T-helper 17 cell (primary cell): ENCODE measurements at regions not wholly inside any gene's neighbourhood (a gene's known extent, or its start where the extent isn't known, plus 50 kb on each side); places are given as distances from the start of the nearest gene placed in this dataset.
"Not testable (repeated sequence)": the region's sequence is repeated elsewhere in the genome, so short reads cannot be mapped to it uniquely, and the experiment has no call there.

Experiments used
- ATAC-seq: fragments of 150-1000 bp; cut with Tn5 transposase; 2 replicates; pipeline ENCODE4 v1.10.0; 2021; ENCODE audit warnings: mild to moderate bottlenecking, moderate library complexity
- DNase-seq, 3 donors: peaks; one replicate each; pipeline versions ENCODE4 v3.0.0 to v3.0.0-alpha.2; 2020 to 2021
- H3K9me3 ChIP-seq: one replicate; pipeline ENCODE4 v1.7.0; 2013; ENCODE audit warnings: low read length, mild to moderate bottlenecking; ENCODE audit not compliant: control insufficient read depth, poor library complexity, severe bottlenecking
- H3K27ac Mint-ChIP-seq: one replicate; pipeline ENCODE4 v1.8.0; 2022; ENCODE audit warnings: mild to moderate bottlenecking, moderate library complexity, mixed read lengths
- H3K27me3 Mint-ChIP-seq: one replicate; pipeline ENCODE4 v1.8.0; 2022; ENCODE audit warnings: mixed read lengths
- H3K36me3 Mint-ChIP-seq: one replicate; pipeline ENCODE4 v1.8.0; 2022; ENCODE audit warnings: low read depth, mixed read lengths
- H3K4me1 Mint-ChIP-seq: one replicate; pipeline ENCODE4 v1.8.0; 2022; ENCODE audit warnings: mild to moderate bottlenecking, mixed read lengths
- H3K4me3 Mint-ChIP-seq: one replicate; pipeline ENCODE4 v1.8.0; 2022; ENCODE audit warnings: mild to moderate bottlenecking, moderate library complexity, mixed read lengths

- Mint-ChIP-seq H3K4me3 (no peak overlapping the region), H3K27me3 (no peaks in the 10 kb centered on the region), H3K27ac (no peak overlapping the region), H3K4me1 (no peaks in the 10 kb centered on the region), H3K36me3 (no peaks in the 10 kb centered on the region)
- H3K9me3 ChIP-seq: peaks cover 2% of the 10 kb centered on the region
- ATAC-seq: no peak
- DNase-seq: no peak
Measured at GRCh38 chr5:33115467-33115866, 325.3 kb upstream of the TARS1 start.

- Mint-ChIP-seq H3K4me1 (no peaks in the 10 kb centered on the region), H3K36me3 (no peaks in the 10 kb centered on the region)
- ATAC-seq: no peak
Measured at GRCh38 chr5:33118761-33119415, 321.9 kb upstream of the TARS1 start.

GRCh38 chr5:33120671-33121070, 320.1 kb upstream of the TARS1 start:
- DNase-seq: no peak
- ATAC-seq: no peak
- H3K9me3 ChIP-seq: no peaks in the 10 kb centered on the region
- Mint-ChIP-seq H3K27me3 (no peaks in the 10 kb centered on the region), H3K4me1 (no peaks in the 10 kb centered on the region), H3K27ac (no peak overlapping the region), H3K36me3 (no peaks in the 10 kb centered on the region), H3K4me3 (no peak overlapping the region)

More at GRCh38 chr5:33118761-33119415, 321.9 kb upstream of the TARS1 start:
- no peak for DNase-seq
- Mint-ChIP-seq H3K4me3 (no peak overlapping the region), H3K27ac (no peak overlapping the region), H3K27me3 (no peaks in the 10 kb centered on the region)
- H3K9me3 ChIP-seq: peaks cover 2% of the 10 kb centered on the region

- Mint-ChIP-seq H3K27me3 (no peaks in the 10 kb centered on the region), H3K4me3 (no peak overlapping the region), H3K4me1 (no peaks in the 10 kb centered on the region), H3K36me3 (no peaks in the 10 kb centered on the region), H3K27ac (no peak overlapping the region)
- no peaks in the 10 kb centered on the region for H3K9me3 ChIP-seq
- ATAC-seq (no peak), DNase-seq (no peak)
Measured at GRCh38 chr5:33129309-33129708, 311.5 kb upstream of the TARS1 start.

GRCh38 chr5:33136785-33137184, 304.0 kb upstream of the TARS1 start:
- Mint-ChIP-seq H3K27ac (no peak overlapping the region), H3K36me3 (no peaks in the 10 kb centered on the region), H3K4me1 (no peaks in the 10 kb centered on the region), H3K4me3 (no peak overlapping the region), H3K27me3 (no peaks in the 10 kb centered on the region)
- ATAC-seq (no peak), DNase-seq (no peak)
- no peaks in the 10 kb centered on the region for H3K9me3 ChIP-seq

- ATAC-seq, H3K4me3 Mint-ChIP-seq, H3K27ac Mint-ChIP-seq, H3K4me1 Mint-ChIP-seq, H3K9me3 ChIP-seq, DNase-seq, H3K27me3 Mint-ChIP-seq, H3K36me3 Mint-ChIP-seq: not testable (repeated sequence)
Measured at GRCh38 chr5:33138145-33138544, 302.6 kb upstream of the TARS1 start.

GRCh38 chr5:33143405-33144123, 297.2 kb upstream of the TARS1 start:
- Mint-ChIP-seq H3K4me3 (no peak overlapping the region), H3K4me1 (no peaks in the 10 kb centered on the region), H3K27ac (no peak overlapping the region), H3K27me3 (no peaks in the 10 kb centered on the region), H3K36me3 (no peaks in the 10 kb centered on the region)
- H3K9me3 ChIP-seq: no peaks in the 10 kb centered on the region
- no peak for ATAC-seq
- no peak for DNase-seq

GRCh38 chr5:33146881-33147280, 293.9 kb upstream of the TARS1 start:
- no peak for DNase-seq
- Mint-ChIP-seq H3K27ac (no peak overlapping the region), H3K27me3 (no peaks in the 10 kb centered on the region), H3K4me3 (no peak overlapping the region), H3K36me3 (no peaks in the 10 kb centered on the region), H3K4me1 (no peaks in the 10 kb centered on the region)
- no peak for ATAC-seq
- no peaks in the 10 kb centered on the region for H3K9me3 ChIP-seq

- Mint-ChIP-seq H3K27me3 (no peaks in the 10 kb centered on the region), H3K4me1 (no peaks in the 10 kb centered on the region), H3K4me3 (no peak overlapping the region), H3K27ac (no peak overlapping the region), H3K36me3 (no peaks in the 10 kb centered on the region)
- ATAC-seq (no peak), DNase-seq (no peak)
- H3K9me3 ChIP-seq: no peaks in the 10 kb centered on the region
Measured at GRCh38 chr5:33148076-33148513, 292.7 kb upstream of the TARS1 start.

- no peak overlapping the region for H3K4me3 Mint-ChIP-seq
- DNase-seq (no peak), ATAC-seq (no peak)
- H3K36me3 Mint-ChIP-seq: no peaks in the 10 kb centered on the region
- no peaks in the 10 kb centered on the region for H3K4me1 Mint-ChIP-seq
- H3K9me3 ChIP-seq: no peaks in the 10 kb centered on the region
- no peak overlapping the region for H3K27ac Mint-ChIP-seq
- no peaks in the 10 kb centered on the region for H3K27me3 Mint-ChIP-seq
Measured at GRCh38 chr5:33153372-33153771, 287.4 kb upstream of the TARS1 start.

- no peaks in the 10 kb centered on the region for H3K9me3 ChIP-seq
- no peak for DNase-seq
- Mint-ChIP-seq H3K4me1 (no peaks in the 10 kb centered on the region), H3K4me3 (no peak overlapping the region), H3K27me3 (no peaks in the 10 kb centered on the region), H3K36me3 (no peaks in the 10 kb centered on the region), H3K27ac (no peak overlapping the region)
- no peak for ATAC-seq
Measured at GRCh38 chr5:33153831-33154230, 286.9 kb upstream of the TARS1 start.

- Mint-ChIP-seq H3K27ac (no peak overlapping the region), H3K27me3 (no peaks in the 10 kb centered on the region), H3K36me3 (no peaks in the 10 kb centered on the region), H3K4me1 (no peaks in the 10 kb centered on the region), H3K4me3 (no peak overlapping the region)
- no peaks in the 10 kb centered on the region for H3K9me3 ChIP-seq
- DNase-seq (no peak), ATAC-seq (no peak)
Measured at GRCh38 chr5:33160871-33161270, 279.9 kb upstream of the TARS1 start.

GRCh38 chr5:33161421-33161820, 279.3 kb upstream of the TARS1 start:
- no peak overlapping the region for H3K4me3 Mint-ChIP-seq
- H3K4me1 Mint-ChIP-seq: no peaks in the 10 kb centered on the region
- no peak for DNase-seq
- ATAC-seq: no peak
- H3K36me3 Mint-ChIP-seq: no peaks in the 10 kb centered on the region
- H3K27me3 Mint-ChIP-seq: no peaks in the 10 kb centered on the region
- H3K27ac Mint-ChIP-seq: no peak overlapping the region
- no peaks in the 10 kb centered on the region for H3K9me3 ChIP-seq

GRCh38 chr5:33162057-33162456, 278.7 kb upstream of the TARS1 start:
- H3K9me3 ChIP-seq: no peaks in the 10 kb centered on the region
- H3K27me3 Mint-ChIP-seq: no peaks in the 10 kb centered on the region
- H3K27ac Mint-ChIP-seq: no peak overlapping the region
- no peak overlapping the region for H3K4me3 Mint-ChIP-seq
- no peaks in the 10 kb centered on the region for H3K4me1 Mint-ChIP-seq
- ATAC-seq (no peak), DNase-seq (no peak)
- no peaks in the 10 kb centered on the region for H3K36me3 Mint-ChIP-seq
